Fibroblast of upper back skin (primary cell): ENCODE measurements at regions not wholly inside any gene's neighbourhood (a gene's known extent, or its start where the extent isn't known, plus 50 kb on each side); places are given as distances from the start of the nearest gene placed in this dataset.
"Not testable (repeated sequence)": the region's sequence is repeated elsewhere in the genome, so short reads cannot be mapped to it uniquely, and the experiment has no call there.

Experiments
- DNase-seq: peaks from one replicate; pipeline ENCODE4 v3.0.0-alpha.2; 2013

DNA sequence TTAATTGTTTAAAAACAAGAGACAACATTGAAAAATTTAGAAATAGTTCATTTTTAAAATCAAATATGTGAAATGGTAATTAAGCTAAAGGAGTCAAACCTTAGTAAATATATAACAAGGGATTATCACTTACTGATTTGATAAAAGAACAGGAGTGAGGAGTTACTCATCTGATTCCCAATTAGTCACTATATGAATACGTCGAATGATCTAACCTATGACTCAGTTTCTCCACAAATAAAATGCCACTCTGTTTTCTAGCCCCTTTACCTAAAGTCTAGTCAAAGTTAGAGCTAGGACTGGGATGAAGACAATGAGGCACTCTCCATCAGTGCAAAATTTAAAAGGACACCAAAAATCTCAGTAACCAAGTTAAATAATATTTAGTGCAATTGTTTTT lies 70.4 kb upstream of the RASEF start:
- no peak for DNase-seq

DNA sequence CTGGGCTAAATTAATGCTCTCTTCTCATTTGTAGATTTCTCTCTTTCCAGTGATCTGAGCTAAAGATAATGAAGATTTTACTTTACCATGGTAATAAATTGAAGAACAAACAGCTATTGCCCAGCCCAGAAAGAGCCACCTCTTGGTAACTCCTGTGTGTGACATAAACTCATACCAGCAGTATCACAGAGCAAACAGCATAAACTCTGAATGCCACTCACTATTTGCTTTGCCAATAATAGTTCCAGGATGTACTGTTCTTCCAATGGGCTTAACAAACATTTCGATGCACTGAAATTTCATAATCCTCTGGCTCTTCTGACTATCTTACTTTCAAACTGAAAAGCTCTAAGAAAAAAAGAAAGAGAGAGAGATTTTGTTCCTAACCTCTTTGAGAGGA lies 69.8 kb upstream of the RASEF start:
- no peak for DNase-seq

DNA sequence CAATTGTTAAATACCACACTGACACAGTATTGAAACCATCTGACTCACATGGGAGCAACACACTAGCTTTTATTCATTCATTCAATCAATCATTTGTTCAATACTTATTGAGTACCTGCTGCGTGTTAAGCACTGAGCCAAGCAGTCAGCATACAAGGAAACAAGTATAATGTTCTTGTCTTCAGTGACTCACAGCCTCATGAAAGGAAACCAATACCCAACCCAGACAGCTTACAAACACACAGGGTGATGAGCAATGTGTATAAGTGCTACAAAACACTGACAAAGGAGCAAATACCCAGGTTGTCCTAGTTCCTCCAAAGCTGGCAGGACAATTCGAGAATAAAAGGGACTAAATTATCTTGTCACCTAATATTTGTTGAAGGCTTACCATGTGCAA lies 67.6 kb upstream of the RASEF start:
- peak; percentile 9 for DNase-seq

- no peak for DNase-seq
These were observed 62.7 kb upstream of the RASEF start for GRCh38 chr9:83125671-83126070.

DNA sequence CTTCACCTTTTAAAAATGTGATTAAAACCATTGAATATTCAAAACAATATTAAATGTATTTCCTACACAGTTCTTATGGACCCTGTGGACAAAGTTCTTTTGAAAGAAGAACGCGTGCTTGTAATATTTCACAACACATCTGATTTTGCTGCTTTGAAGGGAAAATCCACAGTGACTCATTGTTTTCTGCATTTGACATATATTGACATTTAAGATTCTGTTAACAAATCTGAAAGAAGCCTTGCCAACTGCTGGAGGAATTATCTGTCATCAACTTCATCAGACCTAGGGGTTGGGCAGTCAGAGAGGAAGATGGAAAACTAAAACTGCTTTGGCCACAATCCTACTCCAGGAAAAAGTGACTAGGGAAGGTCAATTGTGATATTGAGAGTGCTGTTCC lies 56.9 kb upstream of the RASEF start:
- DNase-seq, result no peak

DNA sequence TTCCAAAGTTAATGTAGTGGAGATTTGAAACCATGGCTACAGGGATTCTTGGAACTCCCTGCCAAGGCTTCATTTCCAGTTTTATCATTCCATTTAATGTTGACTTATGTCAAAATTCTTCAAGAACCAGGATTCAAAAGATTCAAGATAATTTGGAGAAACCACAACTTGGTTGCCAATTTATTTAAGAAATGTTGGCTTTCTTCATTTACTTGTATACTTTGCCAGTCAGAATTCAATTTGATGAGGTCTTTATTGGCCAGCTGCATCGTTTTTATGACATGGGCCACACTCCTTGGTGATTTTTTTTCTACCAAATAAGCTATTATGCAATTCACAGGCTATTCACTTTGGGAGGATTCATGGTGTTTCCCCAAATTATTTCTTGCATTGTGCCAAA lies 53.1 kb upstream of the RASEF start:
- DNase-seq, result no peak

GRCh38 chr9:83113445-83113844 lies 50.5 kb upstream of the RASEF start:
- not testable (repeated sequence) for DNase-seq
